ENCODE measurements at regions not wholly inside any gene's neighbourhood (a gene's known extent, or its start where the extent isn't known, plus 50 kb on each side); places are given as distances from the start of the nearest gene placed in this dataset.

DNA sequence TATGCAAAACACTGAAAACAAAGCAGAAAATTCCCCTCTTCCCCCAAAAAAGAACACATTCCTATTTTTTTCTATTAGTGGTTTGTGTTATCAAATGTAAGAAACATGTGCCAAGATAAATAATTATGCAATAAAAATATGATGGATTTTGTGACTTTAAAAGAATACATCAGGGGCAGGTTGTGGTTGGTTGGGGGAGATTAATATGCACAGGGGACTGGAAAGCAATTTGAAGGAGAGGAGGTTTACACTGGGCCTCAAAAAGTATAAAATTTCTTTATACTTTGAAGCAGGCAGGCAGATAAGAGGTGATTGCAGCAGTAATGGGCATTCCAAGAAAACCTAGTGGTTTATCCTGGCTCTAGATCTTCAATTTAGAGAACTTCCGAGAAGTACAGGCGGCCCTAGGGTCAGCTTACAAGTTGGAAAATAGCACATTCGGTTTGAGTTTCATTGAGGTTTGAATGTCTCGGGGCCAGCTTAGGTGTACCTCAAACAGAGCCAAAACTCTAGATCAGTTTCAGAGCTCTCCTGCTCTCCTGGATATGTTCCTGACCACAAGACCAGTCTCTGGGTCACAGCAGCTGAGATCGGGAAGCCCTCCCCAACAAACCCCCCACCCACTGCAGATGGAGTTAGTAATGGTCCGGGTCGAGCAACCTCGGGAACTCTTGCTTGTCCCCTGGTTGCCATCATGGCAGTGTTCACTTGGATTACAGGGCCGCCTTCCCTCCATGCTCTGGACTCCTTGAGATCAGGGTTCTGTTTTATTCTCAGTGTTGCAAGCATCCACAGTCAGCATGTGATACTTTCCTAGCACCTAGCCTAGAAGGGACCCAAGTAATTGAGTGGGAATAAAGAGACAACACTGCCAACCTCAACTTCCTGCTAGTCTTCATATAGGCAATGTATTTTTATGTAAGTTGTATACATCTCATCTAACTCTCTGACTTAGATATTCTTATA lies 112.1 kb upstream of the DDIT4L start:
- ATAC-seq (ENCODE audit: insufficient read depth, low FRiP score) (no peak), DNase-seq (no peak)
- H3K27me3 ChIP-seq (ENCODE audit: control insufficient read depth in 3 of 3, insufficient read depth in 3 of 3, low read length in 2 of 3) = no peaks in the 10 kb centered on the region
- 86 to 89% methylated on average over 9 of the region's 9 CpGs for WGBS, 2 donors
- TF ChIP-seq, protein P1, sequence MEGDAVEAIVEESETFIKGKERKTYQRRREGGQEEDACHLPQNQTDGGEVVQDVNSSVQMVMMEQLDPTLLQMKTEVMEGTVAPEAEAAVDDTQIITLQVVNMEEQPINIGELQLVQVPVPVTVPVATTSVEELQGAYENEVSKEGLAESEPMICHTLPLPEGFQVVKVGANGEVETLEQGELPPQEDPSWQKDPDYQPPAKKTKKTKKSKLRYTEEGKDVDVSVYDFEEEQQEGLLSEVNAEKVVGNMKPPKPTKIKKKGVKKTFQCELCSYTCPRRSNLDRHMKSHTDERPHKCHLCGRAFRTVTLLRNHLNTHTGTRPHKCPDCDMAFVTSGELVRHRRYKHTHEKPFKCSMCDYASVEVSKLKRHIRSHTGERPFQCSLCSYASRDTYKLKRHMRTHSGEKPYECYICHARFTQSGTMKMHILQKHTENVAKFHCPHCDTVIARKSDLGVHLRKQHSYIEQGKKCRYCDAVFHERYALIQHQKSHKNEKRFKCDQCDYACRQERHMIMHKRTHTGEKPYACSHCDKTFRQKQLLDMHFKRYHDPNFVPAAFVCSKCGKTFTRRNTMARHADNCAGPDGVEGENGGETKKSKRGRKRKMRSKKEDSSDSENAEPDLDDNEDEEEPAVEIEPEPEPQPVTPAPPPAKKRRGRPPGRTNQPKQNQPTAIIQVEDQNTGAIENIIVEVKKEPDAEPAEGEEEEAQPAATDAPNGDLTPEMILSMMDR (IDR thresholded peaks at IDR 0.05; ENCODE audit: control extremely low read depth, extremely low read depth) = no peak
- H3K4me3 ChIP-seq = no peak overlapping the region
- H3K9ac ChIP-seq (ENCODE audit: insufficient read depth in 1 of 2, low read length in 2 of 2) = no peak overlapping the region
- H3K9me3 ChIP-seq (ENCODE audit: control insufficient read depth in 4 of 4, insufficient read depth in 3 of 4, low read length in 3 of 4) = no peaks in the 10 kb centered on the region
- H3K27ac ChIP-seq (ENCODE audit: low read depth in 1 of 2, low read length in 1 of 2) = no peak overlapping the region
- H3K36me3 ChIP-seq (ENCODE audit: control insufficient read depth in 4 of 4, insufficient read depth in 4 of 4, low read length in 4 of 4) = no peaks in the 10 kb centered on the region
- no peaks in the 10 kb centered on the region for H3K4me1 ChIP-seq (ENCODE audit: control insufficient read depth in 5 of 5, insufficient read depth in 5 of 5, low read length in 5 of 5)

DNA sequence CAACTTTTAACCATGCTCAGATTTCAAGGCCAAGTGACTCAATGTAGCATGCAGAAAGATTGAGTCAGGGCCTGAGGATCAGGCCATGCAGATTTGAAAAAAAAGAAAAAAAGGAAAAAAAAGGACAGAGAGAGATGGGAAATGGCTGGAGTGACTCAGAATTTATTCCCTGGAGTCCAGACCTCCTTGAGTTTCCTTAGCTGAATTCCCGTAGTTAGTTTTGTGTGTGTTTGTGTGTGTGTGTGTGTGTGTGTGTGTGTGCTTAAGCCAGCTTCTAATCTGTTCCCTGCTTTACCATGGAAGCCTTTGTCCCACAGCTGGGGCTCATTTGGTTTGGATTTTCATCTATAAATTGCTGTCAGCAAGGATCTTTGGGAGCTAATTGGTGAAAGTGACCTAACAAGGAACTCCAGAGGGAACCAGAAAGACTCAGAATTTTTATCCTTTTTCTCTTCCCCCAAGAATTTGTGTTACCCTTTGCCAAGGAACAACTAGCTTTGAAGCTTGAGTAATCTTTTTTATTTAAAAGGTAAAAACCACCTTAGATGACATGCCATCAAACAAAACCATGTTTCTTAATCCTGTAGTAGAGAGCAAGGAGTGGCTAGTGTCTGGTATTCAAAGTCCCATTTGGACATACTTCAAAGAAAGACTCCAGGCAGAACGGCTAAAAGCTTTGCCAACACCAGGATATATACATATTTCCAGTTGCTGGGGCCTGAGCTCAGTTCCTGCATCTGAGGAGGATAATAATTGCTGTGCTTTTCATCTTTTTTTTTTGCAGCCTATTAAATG lies 109.0 kb upstream of the DDIT4L start:
- WGBS, 2 donors = 54 to 67% methylated on average over 2 of the region's 2 CpGs
- no peak overlapping the region for H3K9ac ChIP-seq (ENCODE audit: insufficient read depth in 1 of 2, low read length in 2 of 2)
- H3K36me3 ChIP-seq (ENCODE audit: control insufficient read depth in 4 of 4, insufficient read depth in 4 of 4, low read length in 4 of 4) = no peaks in the 10 kb centered on the region
- H3K4me1 ChIP-seq (ENCODE audit: control insufficient read depth in 5 of 5, insufficient read depth in 5 of 5, low read length in 5 of 5) = no peaks in the 10 kb centered on the region
- TF ChIP-seq, protein P1 (IDR thresholded peaks at IDR 0.05; ENCODE audit: control extremely low read depth, extremely low read depth) = no peak
- peak in 2 of 3 donors; percentile 18 to 29 for DNase-seq
- peak; percentile 62 for ATAC-seq (ENCODE audit: insufficient read depth, low FRiP score)
- peak overlapping the region in 1 of 2 donors; percentile 6 for H3K27ac ChIP-seq (ENCODE audit: low read depth in 1 of 2, low read length in 1 of 2)
- no peaks in the 10 kb centered on the region for H3K27me3 ChIP-seq (ENCODE audit: control insufficient read depth in 3 of 3, insufficient read depth in 3 of 3, low read length in 2 of 3)
- no peaks in the 10 kb centered on the region for H3K9me3 ChIP-seq (ENCODE audit: control insufficient read depth in 4 of 4, insufficient read depth in 3 of 4, low read length in 3 of 4)
- no peak overlapping the region for H3K4me3 ChIP-seq

DNA sequence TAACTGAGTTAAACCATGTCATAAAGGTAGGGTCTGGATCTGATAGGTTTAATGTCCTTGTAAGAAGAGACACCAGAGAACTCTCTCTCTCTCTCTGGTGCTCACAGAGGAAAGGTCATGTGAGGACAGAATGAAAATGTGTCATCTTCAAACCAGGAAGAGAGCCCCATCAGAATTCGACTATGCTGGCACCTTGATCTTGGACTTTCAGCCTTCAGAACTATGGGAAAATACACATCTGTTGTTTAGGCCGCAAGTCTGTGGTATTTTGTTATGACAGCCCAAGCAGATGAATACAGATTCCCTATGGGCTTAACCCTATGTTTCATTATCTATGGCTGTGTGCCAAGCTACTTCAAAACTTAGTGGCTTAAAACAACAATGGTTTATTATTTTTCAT lies 105.5 kb upstream of the DDIT4L start:
- DNase-seq = no peak
- WGBS, 2 donors = 61 to 72% methylated on average over 2 of the region's 2 CpGs

More for the DNA sequence above, 105.5 kb upstream of the DDIT4L start:
- Histone ChIP-seq H3K4me3 (no peak overlapping the region), H3K9me3 (ENCODE audit: control insufficient read depth in 4 of 4, insufficient read depth in 3 of 4, low read length in 3 of 4) (no peaks in the 10 kb centered on the region), H3K27ac (ENCODE audit: low read depth in 1 of 2, low read length in 1 of 2) (no peak overlapping the region), H3K36me3 (ENCODE audit: control insufficient read depth in 4 of 4, insufficient read depth in 4 of 4, low read length in 4 of 4) (no peaks in the 10 kb centered on the region), H3K4me1 (ENCODE audit: control insufficient read depth in 5 of 5, insufficient read depth in 5 of 5, low read length in 5 of 5) (no peaks in the 10 kb centered on the region), H3K9ac (ENCODE audit: insufficient read depth in 1 of 2, low read length in 2 of 2) (no peak overlapping the region), H3K27me3 (ENCODE audit: control insufficient read depth in 3 of 3, insufficient read depth in 3 of 3, low read length in 2 of 3) (no peaks in the 10 kb centered on the region)
- TF ChIP-seq, protein P1 (IDR thresholded peaks at IDR 0.05; ENCODE audit: control extremely low read depth, extremely low read depth) = no peak
- ATAC-seq (ENCODE audit: insufficient read depth, low FRiP score) = no peak

Data from lung (tissue), 11 donors.